ENCODE measurements at regions not wholly inside any gene's neighbourhood (a gene's known extent, or its start where the extent isn't known, plus 50 kb on each side); places are given as distances from the start of the nearest gene placed in this dataset.

- TF ChIP-seq CTCF (IDR thresholded peaks at IDR 0.05; ENCODE audit: insufficient read depth, low read length, poor library complexity, severe bottlenecking) (no peak), EZH2phosphoT487 (conservative IDR thresholded peaks at IDR 0.05; ENCODE audit: low read length) (no peak)
Measured at GRCh38 chr3:11699083-11699427, 55.3 kb upstream of the VGLL4 start.

Measured in SU-DHL-6 (cell line).